D721Med (cell line): ENCODE measurements at regions not wholly inside any gene's neighbourhood (a gene's known extent, or its start where the extent isn't known, plus 50 kb on each side); places are given as distances from the start of the nearest gene placed in this dataset.
"Not testable (repeated sequence)": the region's sequence is repeated elsewhere in the genome, so short reads cannot be mapped to it uniquely, and the experiment has no call there.

ENCODE experiments used
- DNase-seq: peaks from one replicate; pipeline ENCODE4 v3.0.0; 2011; ENCODE audit warnings: low spot score; ENCODE audit not compliant: insufficient read length
- FAIRE-seq: peaks from 2 replicates; lab custom pipeline; 2011; peaks lifted over from hg19 to GRCh38; lab: Jason Lieb, UNC
- CTCF ChIP-seq: IDR thresholded peaks from 2 replicates; pipeline ENCODE4 v1.5.1; 2012; ENCODE audit warnings: mild to moderate bottlenecking, control low read depth; ENCODE audit not compliant: insufficient read depth; ENCODE audit errors: missing control alignments

GRCh38 chr17:70276906-70277305 is 107.6 kb downstream of the KCNJ2 start:
- DNase-seq = no peak
- no peak for TF ChIP-seq CTCF
- FAIRE-seq = no peak

GRCh38 chr17:70278844-70279462 is 109.6 kb downstream of the KCNJ2 start:
- FAIRE-seq = no peak
- no peak for TF ChIP-seq CTCF
- no peak for DNase-seq

- no peak for DNase-seq
- FAIRE-seq = no peak
These were observed 117.1 kb downstream of the KCNJ2 start for GRCh38 chr17:70286391-70286790.

GRCh38 chr17:70288540-70289290 is 119.4 kb downstream of the KCNJ2 start:
- FAIRE-seq = no peak
- DNase-seq = no peak
- no peak for TF ChIP-seq CTCF

More at GRCh38 chr17:70286391-70286790, 117.1 kb downstream of the KCNJ2 start:
- no peak for TF ChIP-seq CTCF

GRCh38 chr17:70290770-70291169 is 121.4 kb downstream of the KCNJ2 start:
- no peak for DNase-seq
- FAIRE-seq = no peak
- no peak for TF ChIP-seq CTCF

- DNase-seq (no peak), FAIRE-seq (no peak)
- TF ChIP-seq CTCF = no peak
These were observed 123.0 kb downstream of the KCNJ2 start for GRCh38 chr17:70292366-70292765.

GRCh38 chr17:70293564-70294310 is 124.4 kb downstream of the KCNJ2 start:
- not testable (repeated sequence) for FAIRE-seq, DNase-seq
